ENCODE measurements at regions not wholly inside any gene's neighbourhood (a gene's known extent, or its start where the extent isn't known, plus 50 kb on each side); places are given as distances from the start of the nearest gene placed in this dataset.

- no peak for DNase-seq
Measured at GRCh38 chr2:2890246-2890645, 487.4 kb downstream of the EIPR1 start.

DNA sequence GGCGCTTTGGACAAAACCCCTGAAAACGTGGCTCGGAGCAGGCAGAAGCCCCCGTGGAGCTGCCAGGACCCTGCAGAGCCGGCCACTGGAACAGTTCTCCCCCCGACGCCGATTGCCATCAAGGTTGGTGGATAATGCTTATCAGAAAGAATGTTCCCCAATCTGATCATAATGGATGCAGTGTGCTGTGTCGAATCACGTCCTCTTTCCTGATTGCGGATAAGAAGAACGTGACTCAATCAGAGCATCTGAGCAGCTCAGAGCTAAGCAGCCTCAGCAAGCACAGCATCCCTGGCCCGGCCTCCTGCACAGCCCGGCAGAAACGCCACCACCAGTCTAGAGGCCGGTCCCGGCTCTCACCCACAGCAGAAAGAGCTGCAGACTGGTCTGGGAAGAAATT is 488.0 kb downstream of the EIPR1 start:
- no peak for DNase-seq

DNA sequence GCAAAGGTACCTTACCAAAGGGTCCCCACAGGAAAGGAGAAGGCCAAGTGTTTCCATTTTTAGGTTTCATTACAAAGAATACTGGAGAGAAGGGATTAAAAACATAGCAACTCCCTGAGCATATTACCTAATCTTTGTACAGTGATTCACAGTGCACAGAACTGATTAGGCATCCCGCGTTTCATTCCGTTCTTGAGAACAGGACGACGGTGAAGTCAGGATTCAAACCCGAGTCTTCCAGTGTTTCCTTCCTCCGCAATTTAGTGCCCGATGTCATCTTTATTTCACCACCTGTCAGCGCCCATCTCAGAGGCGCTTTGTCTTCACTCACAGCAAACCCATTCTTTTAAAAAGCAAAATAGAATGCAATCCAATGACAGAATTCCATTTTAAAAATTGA is 488.5 kb downstream of the EIPR1 start:
- no peak for DNase-seq

- no peak for DNase-seq
Measured at GRCh38 chr2:2887772-2888387, 489.7 kb downstream of the EIPR1 start.

DNA sequence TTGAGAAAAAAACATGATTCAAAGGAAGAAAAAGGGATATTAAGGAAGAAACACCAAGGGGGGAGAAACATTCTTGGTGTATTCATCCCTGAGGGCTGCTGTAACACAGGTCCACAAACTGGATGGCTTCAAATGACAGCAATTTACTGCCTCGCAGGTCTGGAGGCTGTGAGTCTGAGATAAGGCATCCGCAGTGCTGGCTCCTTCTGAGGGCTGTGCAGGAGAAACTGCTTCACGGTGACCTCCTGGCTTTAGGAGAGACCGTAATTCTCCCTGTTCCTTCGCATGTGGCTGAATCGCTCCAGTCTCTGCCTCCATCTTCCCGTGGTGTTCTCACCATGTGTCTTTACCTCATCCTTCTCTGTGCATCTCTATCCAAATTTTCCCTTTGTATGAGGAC is 490.7 kb downstream of the EIPR1 start:
- DNase-seq, result no peak

GRCh38 chr2:2881499-2881898 is 496.1 kb downstream of the EIPR1 start:
- no peak for DNase-seq

- DNase-seq, result no peak
Measured at GRCh38 chr2:2880938-2881337, 496.7 kb downstream of the EIPR1 start.

DNA sequence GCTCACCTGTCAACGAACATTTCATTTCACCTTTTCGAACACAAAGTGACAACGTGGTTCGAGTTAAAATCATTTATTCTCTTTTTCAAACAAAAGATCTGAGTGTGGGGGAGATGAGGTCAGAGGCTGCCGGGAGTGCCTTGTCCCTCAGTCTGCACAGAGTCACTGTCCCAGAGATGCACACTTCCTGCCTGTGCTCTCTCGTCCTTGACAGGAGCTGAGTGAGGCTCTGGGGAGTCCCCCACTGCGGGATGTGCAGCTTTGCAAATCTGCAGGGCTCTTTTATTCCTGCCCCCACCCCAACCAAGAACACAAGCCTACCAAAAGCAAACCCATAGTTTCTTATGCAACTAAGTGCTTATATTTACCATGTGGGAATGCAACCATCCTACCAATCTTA is 497.8 kb downstream of the EIPR1 start:
- DNase-seq, result no peak

GRCh38 chr2:2879071-2879470 is 498.5 kb downstream of the EIPR1 start:
- no peak for DNase-seq

DNA sequence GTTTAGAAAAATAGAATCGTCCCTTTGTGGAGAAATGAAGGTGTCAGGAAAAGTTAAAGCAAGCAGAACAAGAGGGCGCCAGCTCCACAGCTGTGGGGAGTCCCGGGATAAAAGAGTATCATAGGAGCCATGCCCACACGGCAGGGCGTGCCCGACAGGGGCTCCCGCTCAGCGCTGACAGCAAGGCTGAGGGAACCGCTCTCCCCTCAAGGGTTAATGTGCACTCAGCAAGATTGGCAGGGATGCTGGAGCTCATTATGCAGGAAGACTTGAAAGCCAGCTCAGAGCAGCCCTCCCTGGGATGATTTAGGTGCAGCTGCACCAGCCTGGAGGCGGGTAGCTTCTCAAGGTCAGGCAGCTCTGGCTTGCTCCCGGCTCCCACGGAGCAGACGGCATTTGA is 500.2 kb downstream of the EIPR1 start:
- no peak for DNase-seq

DNA sequence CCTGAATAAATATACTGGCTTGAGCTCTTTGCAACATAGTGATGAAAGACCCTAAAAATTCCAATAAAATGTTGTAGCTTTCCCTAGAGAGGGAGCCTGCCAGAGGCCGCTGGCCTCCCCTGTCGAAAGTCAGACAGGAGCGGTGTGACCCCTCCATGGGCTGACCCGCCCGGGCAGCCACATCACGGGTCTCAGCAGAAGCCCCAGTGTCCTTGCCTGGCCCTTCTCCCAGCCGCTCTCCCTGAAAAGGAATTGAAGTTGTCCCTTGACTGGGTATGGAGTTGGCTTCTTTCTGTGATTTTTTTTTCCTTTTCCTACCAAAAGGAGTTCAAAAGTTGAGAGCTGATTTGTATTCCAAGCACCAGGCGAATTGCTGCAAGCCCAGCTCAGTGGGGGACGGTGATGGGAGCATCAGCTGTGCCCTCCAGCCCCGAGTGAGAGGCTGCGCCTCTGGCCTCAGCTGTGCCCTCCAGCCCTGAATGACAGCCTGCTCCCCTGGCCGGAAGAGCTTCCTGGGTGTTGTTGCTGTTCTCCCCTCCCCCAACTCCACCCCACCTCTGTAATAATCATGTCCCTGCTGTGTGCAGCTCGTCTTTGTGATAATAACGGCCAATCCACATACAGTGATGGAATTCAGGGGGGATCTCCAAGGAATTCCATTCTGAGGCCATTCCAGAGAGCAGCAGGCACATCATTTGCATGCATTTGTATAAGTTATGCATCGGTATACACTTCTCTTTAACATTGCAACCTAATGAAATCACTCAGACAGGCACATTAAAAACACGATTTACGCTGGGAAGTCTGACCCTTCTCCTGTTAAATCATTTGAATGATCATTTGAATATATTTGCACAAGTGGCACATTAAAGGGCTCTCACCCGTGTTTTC is 501.0 kb downstream of the EIPR1 start:
- no peak for DNase-seq

GRCh38 chr2:2875831-2876230 is 501.8 kb downstream of the EIPR1 start:
- DNase-seq, result no peak

- no peak for DNase-seq
Measured at GRCh38 chr2:2875296-2875695, 502.3 kb downstream of the EIPR1 start.

DNA sequence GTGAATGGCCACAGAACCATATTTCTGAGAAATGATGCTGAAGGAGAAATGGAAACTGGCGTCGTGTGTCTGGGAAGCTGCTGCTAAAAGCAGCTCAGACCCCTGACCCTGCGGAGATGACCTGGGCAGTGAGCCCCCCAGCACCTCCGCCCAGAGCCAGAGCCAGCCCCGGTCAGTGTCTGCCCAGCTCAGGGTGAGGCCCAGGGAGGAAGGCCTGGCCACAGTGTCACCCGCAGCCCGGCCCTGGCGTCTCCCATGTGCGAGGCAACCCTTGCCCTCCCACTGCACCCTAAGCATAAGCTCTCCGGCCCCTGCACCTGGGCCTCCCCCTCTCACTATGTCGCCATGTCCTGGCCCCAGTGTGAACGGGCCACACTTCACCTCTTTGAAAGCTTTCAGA is 502.8 kb downstream of the EIPR1 start:
- no peak for DNase-seq

GRCh38 chr2:2874341-2874740 is 503.3 kb downstream of the EIPR1 start:
- DNase-seq, result no peak

- DNase-seq, result no peak
Measured at GRCh38 chr2:2873450-2873811, 504.2 kb downstream of the EIPR1 start.

- no peak for DNase-seq
Measured at GRCh38 chr2:2872713-2873449, 504.7 kb downstream of the EIPR1 start.

- no peak for DNase-seq
Measured at GRCh38 chr2:2872309-2872617, 505.4 kb downstream of the EIPR1 start.

- DNase-seq, result no peak
Measured at GRCh38 chr2:2871480-2872308, 505.9 kb downstream of the EIPR1 start.

DNA sequence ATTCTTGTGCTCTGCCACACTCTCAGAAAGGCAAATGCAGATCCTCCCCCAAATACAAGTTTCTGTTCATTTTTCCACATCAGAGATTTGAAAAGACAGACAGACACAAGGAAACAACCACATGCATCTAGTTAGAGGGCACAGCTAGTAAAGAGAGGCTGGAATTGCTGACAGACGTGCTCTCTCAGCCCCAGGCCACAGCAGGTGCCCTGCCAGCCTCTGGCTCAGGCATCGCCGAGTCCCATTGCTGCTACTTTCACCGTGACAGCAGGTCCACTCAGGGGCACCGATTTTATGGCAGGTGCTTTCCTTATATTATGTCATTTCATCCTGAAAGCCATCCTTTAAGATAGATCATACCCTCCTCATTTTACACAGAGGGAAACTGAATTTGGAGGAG is 507.5 kb downstream of the EIPR1 start:
- DNase-seq, result no peak

DNA sequence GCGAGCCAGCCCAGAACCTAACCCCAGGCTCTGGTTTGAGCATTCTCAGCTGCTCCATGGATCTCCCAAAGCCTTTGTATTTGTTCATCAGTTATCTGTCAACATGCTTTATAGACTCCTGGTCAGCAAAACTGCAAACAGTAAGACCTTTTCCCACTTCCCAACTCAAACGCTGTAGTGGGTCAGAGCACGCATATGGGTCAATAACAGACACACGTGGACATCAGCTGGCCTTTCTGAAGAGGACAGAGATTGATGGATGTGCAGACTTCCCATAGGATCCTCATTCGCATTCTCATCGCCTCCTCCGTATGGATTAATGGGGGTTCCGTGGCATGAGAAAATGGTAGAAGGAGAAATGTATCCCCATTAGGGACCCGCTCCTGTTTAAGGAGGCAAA is 508.1 kb downstream of the EIPR1 start:
- no peak for DNase-seq

- no peak for DNase-seq
Measured at GRCh38 chr2:2868085-2868484, 509.5 kb downstream of the EIPR1 start.

DNA sequence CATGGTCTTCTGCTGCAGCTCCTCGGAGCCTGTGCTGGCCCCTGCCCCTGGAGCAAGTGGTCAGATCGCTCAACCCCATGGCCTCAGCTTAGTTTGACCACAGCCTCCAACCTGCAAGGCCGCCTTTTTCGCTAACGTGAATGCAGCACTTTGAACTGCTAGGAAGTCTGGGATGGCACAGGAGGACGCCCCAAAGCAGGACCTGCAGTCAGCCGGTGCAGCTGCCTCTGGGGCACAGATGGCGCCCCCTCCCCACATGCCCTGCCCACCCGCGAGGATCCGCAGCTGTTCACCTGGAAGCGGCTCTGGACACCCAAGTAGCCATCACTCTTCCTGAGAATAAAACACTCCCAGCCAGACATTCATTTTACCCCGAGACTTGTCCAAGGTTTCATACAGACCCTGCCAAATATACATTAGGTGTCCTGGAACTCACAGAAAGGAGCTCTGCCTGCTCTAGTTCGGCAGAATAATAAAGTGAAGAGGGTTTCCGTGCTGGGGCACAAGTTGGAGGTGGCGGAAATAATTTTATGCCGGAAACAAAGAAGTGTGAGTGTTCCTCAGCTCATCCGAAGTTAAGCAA is 510.1 kb downstream of the EIPR1 start:
- no peak for DNase-seq

All from stimulated activated CD4-positive, alpha-beta T cell treated with anti-CD3 and anti-CD28 coated beads, Interleukin-12 subunit alpha, Interleukin-12 subunit beta, amount 100 ng/mL, for 4 hours (primary cell).